Ovary (tissue), 3 donors: ENCODE measurements at regions not wholly inside any gene's neighbourhood (a gene's known extent, or its start where the extent isn't known, plus 50 kb on each side); places are given as distances from the start of the nearest gene placed in this dataset.
"Not testable (repeated sequence)": the region's sequence is repeated elsewhere in the genome, so short reads cannot be mapped to it uniquely, and the experiment has no call there.

Experiments used
- CTCF ChIP-seq, 3 donors: fragments of 450-650 bp in 2 of 3; fragments of 200-600 bp in 1 of 3; IDR thresholded peaks; one replicate each; pipeline versions ENCODE4 v1.5.1 to v1.8.0; 2016 to 2022; ENCODE audit warnings: antibody characterized with exemption in 3 of 3, mild to moderate bottlenecking in 1 of 3
- POLR2A ChIP-seq: fragments of 450-650 bp; IDR thresholded peaks from one replicate; pipeline ENCODE4 v1.6.1; 2017; ENCODE audit warnings: antibody characterized with exemption, mild to moderate bottlenecking, moderate library complexity
- donor health status: DM: no; HTN: no; CAD: no.

GRCh38 chrX:138264095-138264494 is 447.4 kb downstream of the FGF13 start:
- TF ChIP-seq POLR2A; CTCF (IDR thresholded peaks at IDR 0.05): not testable (repeated sequence)
